HG02852 (cell line): ENCODE measurements at regions not wholly inside any gene's neighbourhood (a gene's known extent, or its start where the extent isn't known, plus 50 kb on each side); places are given as distances from the start of the nearest gene placed in this dataset.

ENCODE experiments used
- ATAC-seq: cut with Tn5 transposase; IDR thresholded peaks from one replicate; pipeline ENCODE4 v1.9.1; 2021; ENCODE audit warnings: mild to moderate bottlenecking, moderate library complexity; ENCODE audit not compliant: unreplicated experiment

- no peak for ATAC-seq
Observed at GRCh38 chr6:163665464-163665863, 250.9 kb downstream of the QKI start.

- no peak for ATAC-seq
Observed at GRCh38 chr6:163663575-163663974, 249.1 kb downstream of the QKI start.

- no peak for ATAC-seq
Observed at GRCh38 chr6:163662604-163663225, 248.2 kb downstream of the QKI start.

- peak; percentile 99 for ATAC-seq
Observed at GRCh38 chr6:163661272-163661671, 246.8 kb downstream of the QKI start.

GRCh38 chr6:163659803-163660202 is 245.3 kb downstream of the QKI start:
- ATAC-seq = no peak

GRCh38 chr6:163655217-163656121 is 241.0 kb downstream of the QKI start:
- ATAC-seq = no peak

- no peak for ATAC-seq
Observed at GRCh38 chr6:163651915-163652668, 237.6 kb downstream of the QKI start.

GRCh38 chr6:163651426-163651825 is 236.9 kb downstream of the QKI start:
- ATAC-seq = no peak

- ATAC-seq = no peak
Observed at GRCh38 chr6:163648868-163649267, 234.3 kb downstream of the QKI start.

- no peak for ATAC-seq
Observed at GRCh38 chr6:163647624-163648023, 233.1 kb downstream of the QKI start.

- no peak for ATAC-seq
Observed at GRCh38 chr6:163646866-163647265, 232.3 kb downstream of the QKI start.

- ATAC-seq = no peak
Observed at GRCh38 chr6:163646133-163646532, 231.6 kb downstream of the QKI start.

GRCh38 chr6:163645560-163645959 is 231.0 kb downstream of the QKI start:
- ATAC-seq = no peak

GRCh38 chr6:163643866-163644265 is 229.3 kb downstream of the QKI start:
- no peak for ATAC-seq

GRCh38 chr6:163641706-163642105 is 227.2 kb downstream of the QKI start:
- ATAC-seq = no peak

- no peak for ATAC-seq
Observed at GRCh38 chr6:163640641-163641040, 226.1 kb downstream of the QKI start.

- ATAC-seq = peak; percentile 92
Observed at GRCh38 chr6:163637524-163637923, 223.0 kb downstream of the QKI start.

- ATAC-seq = no peak
Observed at GRCh38 chr6:163635731-163636364, 221.3 kb downstream of the QKI start.

GRCh38 chr6:163635315-163635714 is 220.8 kb downstream of the QKI start:
- ATAC-seq = no peak

- no peak for ATAC-seq
Observed at GRCh38 chr6:163634211-163635171, 220.0 kb downstream of the QKI start.
